Thyroid gland (tissue), 4 donors: ENCODE measurements at regions not wholly inside any gene's neighbourhood (a gene's known extent, or its start where the extent isn't known, plus 50 kb on each side); places are given as distances from the start of the nearest gene placed in this dataset.

Experiments used
- POLR2A ChIP-seq, 2 donors: fragments of 450-650 bp; IDR thresholded peaks; one replicate each; pipeline ENCODE4 v1.6.1; 2017; ENCODE audit warnings: antibody characterized with exemption in 2 of 2, mild to moderate bottlenecking in 2 of 2, moderate library complexity in 1 of 2
- TF ChIP-seq, protein P1 (sequence below), 6 experiments: fragments of 200-600 bp in 3 of 6; fragments of 450-650 bp in 3 of 6; sonication (generic) in 3 of 6; IDR thresholded peaks; one replicate each; pipeline ENCODE4 v1.5.1; 2016 to 2019; ENCODE audit warnings: antibody characterized with exemption in 6 of 6, mild to moderate bottlenecking in 2 of 6, inconsistent platforms in 1 of 6, moderate library complexity in 1 of 6

DNA sequence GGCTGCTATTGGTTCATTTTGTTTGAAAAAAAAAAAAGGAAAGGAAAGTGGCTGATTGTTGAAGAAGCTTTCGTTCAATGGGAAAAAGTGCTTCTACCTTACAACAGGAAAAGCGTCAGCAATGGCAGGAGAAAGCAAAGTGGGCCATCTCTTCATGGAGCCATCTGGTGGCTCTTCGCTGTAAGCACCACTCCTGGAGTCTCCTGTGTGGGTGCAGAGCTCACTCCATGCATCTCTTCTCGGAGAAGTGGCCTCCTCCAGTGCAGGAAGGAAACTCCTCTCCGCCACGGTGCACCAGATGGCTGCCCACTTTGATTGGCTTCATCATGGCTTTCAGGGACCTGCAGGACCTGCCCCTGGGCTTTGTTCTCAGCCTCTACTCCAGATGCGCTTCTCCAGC lies 250.9 kb downstream of the PTEN start:
- TF ChIP-seq, protein P1, sequence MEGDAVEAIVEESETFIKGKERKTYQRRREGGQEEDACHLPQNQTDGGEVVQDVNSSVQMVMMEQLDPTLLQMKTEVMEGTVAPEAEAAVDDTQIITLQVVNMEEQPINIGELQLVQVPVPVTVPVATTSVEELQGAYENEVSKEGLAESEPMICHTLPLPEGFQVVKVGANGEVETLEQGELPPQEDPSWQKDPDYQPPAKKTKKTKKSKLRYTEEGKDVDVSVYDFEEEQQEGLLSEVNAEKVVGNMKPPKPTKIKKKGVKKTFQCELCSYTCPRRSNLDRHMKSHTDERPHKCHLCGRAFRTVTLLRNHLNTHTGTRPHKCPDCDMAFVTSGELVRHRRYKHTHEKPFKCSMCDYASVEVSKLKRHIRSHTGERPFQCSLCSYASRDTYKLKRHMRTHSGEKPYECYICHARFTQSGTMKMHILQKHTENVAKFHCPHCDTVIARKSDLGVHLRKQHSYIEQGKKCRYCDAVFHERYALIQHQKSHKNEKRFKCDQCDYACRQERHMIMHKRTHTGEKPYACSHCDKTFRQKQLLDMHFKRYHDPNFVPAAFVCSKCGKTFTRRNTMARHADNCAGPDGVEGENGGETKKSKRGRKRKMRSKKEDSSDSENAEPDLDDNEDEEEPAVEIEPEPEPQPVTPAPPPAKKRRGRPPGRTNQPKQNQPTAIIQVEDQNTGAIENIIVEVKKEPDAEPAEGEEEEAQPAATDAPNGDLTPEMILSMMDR (IDR thresholded peaks at IDR 0.05) = peak in 4 of 6 experiments; percentile 26 to 53 (median 50)
- TF ChIP-seq POLR2A (IDR thresholded peaks at IDR 0.05) = no peak
